GM21528 (cell line): ENCODE measurements at regions not wholly inside any gene's neighbourhood (a gene's known extent, or its start where the extent isn't known, plus 50 kb on each side); places are given as distances from the start of the nearest gene placed in this dataset.

Source experiments
- ATAC-seq: cut with Tn5 transposase; IDR thresholded peaks from one replicate; pipeline ENCODE4 v1.9.1; 2021; ENCODE audit warnings: mild to moderate bottlenecking, moderate library complexity; ENCODE audit not compliant: unreplicated experiment, low FRiP score

DNA sequence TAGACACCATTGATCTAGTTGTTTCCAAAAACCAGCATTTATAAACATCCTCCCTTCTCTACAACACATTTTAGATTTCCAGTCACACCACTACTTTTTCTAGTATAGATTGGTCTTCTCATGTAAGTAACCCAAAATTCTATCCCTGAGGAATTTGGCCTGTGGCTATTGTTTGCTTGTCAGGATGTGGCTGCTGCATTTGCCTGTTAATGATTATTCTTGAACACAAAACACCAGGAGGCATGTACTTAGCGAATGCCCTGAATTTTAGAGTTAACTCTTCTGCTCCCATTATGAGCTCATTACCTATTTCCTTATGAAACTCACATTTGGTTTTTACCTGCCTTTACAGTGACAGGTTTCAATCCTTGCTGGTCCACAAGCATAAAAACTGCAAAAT lies 102.0 kb upstream of the FSTL5 start:
- ATAC-seq = no peak

DNA sequence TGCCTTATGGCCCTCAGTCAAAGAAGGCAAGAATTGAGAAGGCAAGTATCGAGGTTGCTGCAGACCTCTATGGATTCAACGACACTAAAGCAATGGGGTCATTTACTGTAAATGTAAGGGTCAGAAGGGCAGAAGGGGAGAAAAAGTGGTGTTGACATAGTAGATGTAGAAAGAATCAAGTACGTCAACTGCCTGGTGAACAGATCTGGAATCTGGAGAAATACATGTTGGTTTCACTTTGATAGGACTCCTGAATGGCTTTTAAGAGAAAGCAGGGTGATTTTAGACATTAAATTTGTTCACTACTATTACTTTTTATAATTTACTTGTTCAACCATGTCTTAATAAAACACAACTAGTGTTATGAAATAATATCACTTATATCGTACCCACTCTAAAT lies 81.3 kb upstream of the FSTL5 start:
- no peak for ATAC-seq

DNA sequence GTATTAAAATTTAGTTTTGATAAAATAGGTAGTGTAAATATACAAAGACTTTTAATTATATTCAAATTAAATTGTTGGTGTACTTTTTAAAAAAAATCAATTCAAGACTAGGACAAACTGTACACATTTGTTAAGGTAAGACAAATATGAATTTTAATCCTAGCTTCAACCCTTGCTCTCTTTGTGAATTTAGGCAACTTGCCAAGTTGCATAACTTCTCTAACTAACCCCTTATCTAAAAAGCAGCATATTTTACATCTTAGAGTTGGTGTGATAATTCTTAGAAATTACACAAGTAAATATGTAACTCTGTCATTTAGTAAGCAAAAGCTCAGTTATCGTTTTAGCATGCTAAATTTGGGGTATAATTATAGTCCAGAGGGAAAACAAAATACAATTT lies 78.1 kb upstream of the FSTL5 start:
- no peak for ATAC-seq

DNA sequence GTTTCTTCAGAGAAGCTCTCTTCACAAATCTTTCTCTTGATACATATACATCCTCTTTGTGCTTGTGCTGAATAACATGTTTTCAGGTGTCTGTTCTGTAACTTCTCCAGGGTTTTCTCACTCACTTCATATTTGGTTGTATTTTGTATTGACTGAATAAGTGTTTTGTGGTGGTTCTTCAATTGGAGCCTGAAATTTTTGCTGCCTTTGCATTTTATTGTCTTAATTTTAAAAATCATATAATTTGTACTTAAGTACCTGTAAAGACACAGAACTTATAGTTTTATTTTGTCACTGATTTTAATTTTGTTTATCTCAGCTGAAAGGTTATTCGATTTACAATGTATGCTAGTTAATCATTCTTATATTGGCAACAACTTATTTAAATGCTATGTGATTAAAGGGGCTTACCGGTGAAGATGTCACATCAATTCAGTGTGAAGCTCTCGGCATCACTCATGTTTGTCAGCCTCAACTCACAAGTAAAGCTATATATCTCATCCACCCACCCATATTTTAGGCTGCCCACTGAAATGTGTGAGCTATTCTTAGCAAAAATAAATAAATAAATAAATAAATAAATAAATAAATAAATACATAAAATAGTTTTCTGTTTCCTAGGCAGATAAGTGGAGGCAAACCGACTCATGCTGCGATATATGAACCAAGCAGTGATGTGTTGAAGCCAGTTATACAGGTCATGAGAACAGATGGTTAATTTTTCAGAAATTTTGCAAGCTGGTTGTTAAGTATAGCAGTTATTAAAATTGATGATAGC lies 76.4 kb upstream of the FSTL5 start:
- ATAC-seq = no peak

DNA sequence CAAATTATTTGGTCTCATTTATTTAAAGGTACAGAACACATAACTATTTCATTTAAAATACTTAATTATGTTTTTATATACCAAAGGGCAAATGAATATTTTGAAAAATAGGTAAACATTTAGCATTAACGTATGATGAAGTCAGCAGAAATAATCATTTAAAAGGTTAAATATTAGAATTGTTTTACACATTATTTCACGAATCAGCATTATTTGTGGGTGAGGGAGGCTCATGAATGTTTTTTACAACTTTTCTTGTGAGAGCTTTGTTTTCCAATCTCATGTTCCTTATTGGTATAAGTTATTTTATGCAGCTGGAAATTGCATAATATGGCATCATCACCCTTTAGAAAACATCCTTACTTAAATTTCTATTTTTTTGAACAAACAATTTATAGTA lies 73.9 kb upstream of the FSTL5 start:
- no peak for ATAC-seq

DNA sequence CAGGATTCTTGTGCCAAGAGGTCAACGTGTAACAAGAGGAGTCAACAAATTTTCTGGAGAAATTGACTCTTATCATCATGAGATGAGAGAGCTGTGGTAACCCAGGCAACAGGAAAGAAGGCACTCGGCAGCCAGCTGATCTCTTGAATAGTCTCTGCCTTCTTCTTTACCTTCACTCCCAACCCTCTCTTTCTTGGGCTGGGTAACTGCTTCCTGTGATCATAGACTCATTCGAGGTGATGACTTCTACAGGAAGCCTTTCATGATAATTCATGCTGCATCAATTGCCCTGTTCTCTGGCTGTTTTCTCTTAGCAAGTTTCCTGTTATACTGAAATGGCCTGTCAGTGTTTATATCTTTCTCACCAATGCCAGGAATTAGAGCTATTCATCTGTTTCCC lies 70.8 kb upstream of the FSTL5 start:
- ATAC-seq = no peak

DNA sequence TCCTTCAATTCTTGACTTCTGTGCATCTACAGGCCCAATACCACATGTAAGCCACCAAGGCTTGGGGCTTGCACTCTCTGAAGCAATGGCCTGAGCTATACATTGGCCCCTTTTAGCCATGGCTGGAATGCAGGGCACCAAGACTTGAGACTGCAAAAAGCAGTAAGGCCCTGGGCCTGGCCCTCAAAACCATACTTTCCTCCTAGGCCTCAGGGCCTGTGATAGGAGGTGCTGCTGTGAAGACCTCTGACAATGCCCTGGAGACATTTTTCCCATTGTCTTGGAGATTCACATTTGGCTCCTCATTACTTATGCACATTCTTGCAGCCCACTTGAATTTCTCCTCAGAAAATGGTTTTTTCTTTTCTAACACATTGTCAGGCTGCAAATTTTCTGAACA lies 68.5 kb upstream of the FSTL5 start:
- no peak for ATAC-seq

DNA sequence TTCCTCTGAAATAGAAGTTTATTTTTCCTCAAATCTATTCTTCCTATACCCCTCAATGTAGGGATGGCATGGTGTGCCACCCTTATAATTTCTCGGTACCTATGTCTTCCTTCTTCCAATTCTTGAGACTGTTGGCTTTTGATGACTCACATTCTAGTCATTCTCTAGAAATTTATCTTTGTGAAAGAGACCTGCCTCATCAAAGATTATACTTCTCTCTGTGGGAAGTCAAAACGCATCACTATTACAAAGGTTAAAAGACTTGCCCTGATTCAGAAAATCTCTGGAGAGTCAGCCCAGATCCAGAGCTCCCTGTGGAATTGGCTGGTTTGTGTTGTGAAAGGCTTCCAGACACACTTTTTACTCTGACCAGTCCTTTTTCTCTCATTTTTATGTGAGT lies 65.9 kb upstream of the FSTL5 start:
- no peak for ATAC-seq

DNA sequence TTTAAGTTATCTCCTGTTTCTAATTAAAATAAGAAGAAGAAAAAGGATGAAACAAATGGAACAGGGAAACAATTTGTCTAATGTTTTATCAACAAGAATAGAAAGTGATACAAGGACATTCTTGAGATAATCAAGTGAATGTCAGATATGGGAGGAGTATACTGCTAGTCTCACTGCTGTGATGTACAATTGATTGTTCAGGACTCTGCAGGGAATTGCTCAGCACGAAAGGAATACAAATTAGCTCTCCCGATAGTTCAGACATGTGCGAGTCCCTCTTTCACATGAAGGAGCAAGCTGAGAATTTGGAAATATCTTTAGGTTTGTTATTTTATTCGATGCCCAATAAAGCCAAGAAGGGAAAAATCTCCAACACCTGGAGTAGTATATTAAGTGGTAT lies 57.3 kb upstream of the FSTL5 start:
- ATAC-seq = no peak
